ENCODE measurements at regions not wholly inside any gene's neighbourhood (a gene's known extent, or its start where the extent isn't known, plus 50 kb on each side); places are given as distances from the start of the nearest gene placed in this dataset.

- Histone ChIP-seq H3K4me1 (no peaks in the 10 kb centered on the region), H3K36me3 (no peaks in the 10 kb centered on the region), H3K4me3 (no peak overlapping the region), H3K9me3 (no peaks in the 10 kb centered on the region), H3K27me3 (ENCODE audit: low read depth) (no peaks in the 10 kb centered on the region), H3K27ac (no peak overlapping the region)
- no peak for ATAC-seq
- TF ChIP-seq CTCF (IDR thresholded peaks at IDR 0.05), result no peak
- intact Hi-C loops (cut with DNase I), result no loop called here
- no peak for DNase-seq
Observed at GRCh38 chr3:162489853-162490252, 993.2 kb downstream of the OTOL1 start.

- Histone ChIP-seq H3K27ac (no peak overlapping the region), H3K27me3 (ENCODE audit: low read depth) (no peaks in the 10 kb centered on the region), H3K4me3 (no peak overlapping the region), H3K4me1 (no peaks in the 10 kb centered on the region), H3K9me3 (no peaks in the 10 kb centered on the region), H3K36me3 (no peaks in the 10 kb centered on the region)
- TF ChIP-seq CTCF (IDR thresholded peaks at IDR 0.05), result no peak
- ATAC-seq (no peak), DNase-seq (no peak)
- intact Hi-C loops (cut with DNase I), result no loop called here
Observed at GRCh38 chr3:162491952-162492351, 995.3 kb downstream of the OTOL1 start.

- Histone ChIP-seq H3K27ac (no peak overlapping the region), H3K36me3 (no peaks in the 10 kb centered on the region), H3K4me3 (no peak overlapping the region), H3K9me3 (no peaks in the 10 kb centered on the region), H3K4me1 (no peaks in the 10 kb centered on the region), H3K27me3 (ENCODE audit: low read depth) (no peaks in the 10 kb centered on the region)
- no peak for ATAC-seq
- no peak for TF ChIP-seq CTCF (IDR thresholded peaks at IDR 0.05)
- DNase-seq, result no peak
- intact Hi-C loops (cut with DNase I), result no loop called here
Observed at GRCh38 chr3:162492446-162493081, 996.0 kb downstream of the OTOL1 start.

GRCh38 chr3:162498626-162499025 lies 1002.0 kb downstream of the OTOL1 start:
- no peak for TF ChIP-seq CTCF (IDR thresholded peaks at IDR 0.05)
- Histone ChIP-seq H3K27me3 (ENCODE audit: low read depth) (no peaks in the 10 kb centered on the region), H3K4me3 (no peak overlapping the region), H3K9me3 (no peaks in the 10 kb centered on the region), H3K36me3 (no peaks in the 10 kb centered on the region), H3K27ac (no peak overlapping the region), H3K4me1 (no peaks in the 10 kb centered on the region)
- DNase-seq, result no peak
- intact Hi-C loops (cut with DNase I), result no loop called here
- no peak for ATAC-seq

GRCh38 chr3:162507397-162507796 lies 1010.8 kb downstream of the OTOL1 start:
- no peak for ATAC-seq
- Histone ChIP-seq H3K9me3 (no peaks in the 10 kb centered on the region), H3K27me3 (ENCODE audit: low read depth) (no peaks in the 10 kb centered on the region), H3K4me1 (no peaks in the 10 kb centered on the region), H3K36me3 (no peaks in the 10 kb centered on the region), H3K27ac (no peak overlapping the region), H3K4me3 (no peak overlapping the region)
- intact Hi-C loops (cut with DNase I), result no loop called here
- DNase-seq, result no peak
- TF ChIP-seq CTCF (IDR thresholded peaks at IDR 0.05), result no peak
